Endothelial cell of umbilical vein (primary cell): ENCODE measurements at regions not wholly inside any gene's neighbourhood (a gene's known extent, or its start where the extent isn't known, plus 50 kb on each side); places are given as distances from the start of the nearest gene placed in this dataset.

Experiments used
- BruUV-seq: library from RNA; stranded (reverse); fragments of 400-500 nt; replicated peaks from 2 replicates; lab custom pipeline; 2021; lab: Mats Ljungman, UMichigan
- CTCF ChIA-PET: fragments of 300-600, 350-600 bp; sonication (Branson Sonifier 250); formaldehyde crosslinking; loops from one replicate; lab custom pipeline; 2021; ENCODE audit warnings: antibody characterized with exemption, inconsistent platforms; lab: Charles Lee
- POLR2A ChIA-PET: fragments of 300-600, 350-600 bp; sonication (Branson Sonifier 250); formaldehyde crosslinking; loops from one replicate; lab custom pipeline; 2021; ENCODE audit warnings: antibody characterized with exemption, inconsistent platforms; lab: Charles Lee
- DNase-seq: peaks from one replicate; pipeline ENCODE4 v3.0.0-alpha.2; 2011; ENCODE audit warnings: low read depth, low spot score
- FAIRE-seq: peaks from 2 replicates; lab custom pipeline; 2011; peaks lifted over from hg19 to GRCh38; lab: Jason Lieb, UNC
- H2AFZ ChIP-seq: 2 replicates; pipeline ENCODE4 v1.6.0; 2012; ENCODE audit warnings: low read depth, low read length, control low read depth, inconsistent platforms
- H3K27ac ChIP-seq: 2 replicates; pipeline ENCODE4 v1.5.1; 2011; ENCODE audit warnings: low read depth, mild to moderate bottlenecking, control low read depth, low read length, moderate library complexity; ENCODE audit not compliant: insufficient read depth
- H3K27me3 ChIP-seq, 2 experiments: 2 replicates each; pipeline versions ENCODE4 v1.6.0 to v1.6.1; 2011; ENCODE audit warnings: low read length in 2 of 2, mixed read lengths in 1 of 2; ENCODE audit not compliant: control insufficient read depth in 2 of 2, insufficient read depth in 2 of 2
- H3K36me3 ChIP-seq, 2 experiments: 2 replicates in 1 of 2; 3 replicates in 1 of 2; pipeline ENCODE4 v1.5.1; 2011; ENCODE audit warnings: low read length in 2 of 2, mild to moderate bottlenecking in 1 of 2, moderate library complexity in 1 of 2; ENCODE audit not compliant: control insufficient read depth in 2 of 2, insufficient read depth in 2 of 2; ENCODE audit errors: extremely low read depth in 1 of 2
- H3K4me1 ChIP-seq: 3 replicates; pipeline ENCODE4 v1.5.1; 2011; ENCODE audit warnings: mild to moderate bottlenecking, low read length; ENCODE audit not compliant: control insufficient read depth, insufficient read depth; ENCODE audit errors: extremely low read depth
- H3K4me2 ChIP-seq: 2 replicates; pipeline ENCODE4 v1.6.1; 2011; ENCODE audit warnings: low read length, control low read depth, mixed read lengths; ENCODE audit not compliant: insufficient read depth
- H3K4me3 ChIP-seq, 3 experiments: fragments of 200-600 bp in 1 of 3; sonication (generic), shearing (Covaris generic) in 1 of 3; replicated peaks in 1 of 3; 2 replicates each; pipeline ENCODE4 v1.5.1; 2011 to 2016; ENCODE audit warnings: control low read depth in 3 of 3, low read length in 3 of 3, mild to moderate bottlenecking in 2 of 3, inconsistent platforms in 1 of 3, low read depth in 1 of 3, moderate library complexity in 1 of 3; ENCODE audit not compliant: insufficient read depth in 1 of 3
- H3K79me2 ChIP-seq: 2 replicates; pipeline ENCODE4 v1.6.0; 2012; ENCODE audit warnings: low read length, inconsistent platforms; ENCODE audit not compliant: control insufficient read depth, insufficient read depth
- H3K9ac ChIP-seq: replicated peaks from 2 replicates; pipeline ENCODE3; 2011; ENCODE audit warnings: low read length, control low read depth; ENCODE audit not compliant: insufficient read depth; ENCODE audit errors: extremely low read depth
- H3K9me1 ChIP-seq: replicated peaks from 3 replicates; pipeline ENCODE4 v1.6.0; 2011; ENCODE audit warnings: mild to moderate bottlenecking, low read length; ENCODE audit not compliant: control insufficient read depth, insufficient read depth; ENCODE audit errors: extremely low read depth
- H3K9me3 ChIP-seq: replicated peaks from 2 replicates; pipeline ENCODE4 v1.5.1; 2012; ENCODE audit warnings: low read length, inconsistent platforms; ENCODE audit not compliant: control insufficient read depth, insufficient read depth
- H4K20me1 ChIP-seq: replicated peaks from 2 replicates; pipeline ENCODE3; 2011; ENCODE audit warnings: mild to moderate bottlenecking, low read length; ENCODE audit not compliant: control insufficient read depth, insufficient read depth; ENCODE audit errors: extremely low read depth
- CTCF ChIP-seq, 2 donors: IDR thresholded peaks; 1 replicate in 1 of 2; 2 replicates in 1 of 2; pipeline ENCODE4 v1.5.1; 2011; ENCODE audit warnings: low read length in 2 of 2, mild to moderate bottlenecking in 2 of 2, moderate library complexity in 2 of 2, control low read depth in 1 of 2, inconsistent platforms in 1 of 2, low read depth in 1 of 2; ENCODE audit not compliant: insufficient read depth in 1 of 2; ENCODE audit errors: extremely low read depth in 1 of 2
- EZH2 ChIP-seq: IDR thresholded peaks from 2 replicates; pipeline ENCODE4 v1.6.1; 2012; ENCODE audit warnings: borderline replicate concordance, low read depth, mild to moderate bottlenecking, moderate library complexity, low read length, inconsistent platforms; ENCODE audit not compliant: severe bottlenecking
- FOS ChIP-seq: IDR thresholded peaks from 2 replicates; pipeline ENCODE4 v1.6.1; 2011; ENCODE audit warnings: mild to moderate bottlenecking, low read length, moderate library complexity, borderline replicate concordance; ENCODE audit not compliant: insufficient read depth
- GATA2 ChIP-seq: IDR thresholded peaks from 2 replicates; pipeline ENCODE4 v1.7.0; 2011; ENCODE audit warnings: low read depth, mild to moderate bottlenecking, moderate library complexity, mixed read lengths, low read length; ENCODE audit not compliant: insufficient read length, insufficient read depth
- JUN ChIP-seq: IDR thresholded peaks from 2 replicates; pipeline ENCODE4 v1.6.1; 2011; ENCODE audit warnings: borderline replicate concordance, low read depth; ENCODE audit not compliant: insufficient read length, insufficient read depth
- MAX ChIP-seq: IDR thresholded peaks from 2 replicates; pipeline ENCODE4 v1.6.1; 2011; ENCODE audit not compliant: insufficient read depth, insufficient read length
- MYC ChIP-seq: IDR thresholded peaks from one replicate; pipeline ENCODE4 v1.6.1; 2011; ENCODE audit warnings: mild to moderate bottlenecking, low read depth, low read length
- POLR2A ChIP-seq: IDR thresholded peaks from 2 replicates; pipeline ENCODE4 v1.6.1; 2012; ENCODE audit warnings: low read depth, mild to moderate bottlenecking, control low read depth, low read length
- POLR2AphosphoS5 ChIP-seq: IDR thresholded peaks from 2 replicates; pipeline ENCODE4 v1.6.1; 2012; ENCODE audit warnings: low read depth, mild to moderate bottlenecking, control low read depth, low read length, moderate library complexity; ENCODE audit not compliant: insufficient read depth
- dilution Hi-C: fragments of 300-500 bp; cut with MboI; formaldehyde crosslinking; loops from one replicate; pipeline ENCODE4 v1.15.0; 2019; ENCODE audit warnings: low sequenced_read_pairs; ENCODE audit not compliant: extremely low pct_ligation_motif_present
- intact Hi-C: fragments of 100-400 bp; cut with micrococcal nuclease; formaldehyde crosslinking; loops from one replicate; pipeline ENCODE4 v1.10.0; 2022

GRCh38 chr3:160105907-160106584 lies 117.4 kb downstream of the IL12A start:
- Histone ChIP-seq H3K27ac (no peak overlapping the region), H3K9ac (no peak overlapping the region), H3K9me1 (no peaks in the 10 kb centered on the region), H3K27me3 (no peaks in the 10 kb centered on the region), H3K4me3 (no peak overlapping the region), H3K4me2 (no peak overlapping the region), H3K36me3 (no peaks in the 10 kb centered on the region), H2AFZ (no peak overlapping the region), H4K20me1 (no peaks in the 10 kb centered on the region), H3K79me2 (no peaks in the 10 kb centered on the region), H3K9me3 (no peaks in the 10 kb centered on the region), H3K4me1 (no peaks in the 10 kb centered on the region)
- TF ChIP-seq MAX (no peak), FOS (no peak), EZH2 (no peak), POLR2A (no peak), CTCF (IDR thresholded peaks at IDR 0.05; ENCODE audit: extremely low read depth in 1 of 2, insufficient read depth in 1 of 2, low read depth in 1 of 2, low read length in 2 of 2) (no peak), POLR2AphosphoS5 (no peak), GATA2 (no peak), MYC (no peak), JUN (no peak)
- no TSS peak for BruUV-seq
- ChIA-PET CTCF (interaction anchor here (1.7 kb wide), 1 partner anchor 27 kb away, joined by 5 read pairs; no protein-coding TSS in a partner anchor), POLR2A (no interaction called here)
- no peak for FAIRE-seq
- no peak for DNase-seq
- dilution Hi-C loops, result no loop called here
- intact Hi-C loops, result no loop called here
